ENCODE measurements at regions not wholly inside any gene's neighbourhood (a gene's known extent, or its start where the extent isn't known, plus 50 kb on each side); places are given as distances from the start of the nearest gene placed in this dataset.
A peak's percentile ranks its signal among the peaks of the same experiment; 100 is the strongest.

DNA sequence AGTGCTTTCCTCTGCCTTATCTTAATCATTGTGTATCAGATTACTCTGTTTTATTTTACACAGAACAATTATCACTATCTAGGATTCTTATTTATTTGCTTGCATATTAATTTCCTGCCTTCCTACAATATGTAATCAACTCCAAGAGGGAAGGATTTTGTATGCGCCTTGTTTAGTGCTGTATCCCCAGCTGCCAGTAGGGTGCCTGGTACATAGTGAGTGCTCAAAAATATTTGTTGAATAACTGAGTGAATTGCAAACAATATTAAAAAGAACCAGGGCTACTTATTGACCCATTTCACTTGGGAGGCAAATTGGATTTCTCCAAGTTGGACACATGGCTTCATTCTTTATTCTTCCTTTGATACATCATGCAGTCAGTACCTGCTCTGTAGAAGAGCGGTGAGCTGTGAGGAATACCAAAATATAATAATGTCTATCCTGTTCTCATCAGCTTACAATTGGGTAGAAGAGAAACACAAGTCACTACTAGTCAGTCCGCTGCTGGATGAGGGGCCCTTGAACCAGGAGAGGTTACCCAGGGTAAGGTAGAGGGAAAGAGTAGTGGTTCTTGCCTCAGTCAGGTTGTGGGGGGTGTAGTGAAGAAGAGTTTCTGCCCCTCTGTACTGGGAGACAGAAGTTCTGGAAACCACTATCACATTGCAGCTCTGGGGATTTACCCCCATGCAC is 233.9 kb upstream of the ZBTB20 start:
- H3K27ac ChIP-seq = no peak overlapping the region
- ATAC-seq (ENCODE audit: insufficient number of reproducible peaks, low FRiP score, low read depth) (no peak), DNase-seq (ENCODE audit: low spot score) (no peak)
- peaks cover 7 to 15% of the 10 kb centered on the region in 2 donors for H3K4me1 ChIP-seq (ENCODE audit: control insufficient read depth in 1 of 2, low read depth in 2 of 2)
- H3K36me3 ChIP-seq = no peaks in the 10 kb centered on the region
- no peaks in the 10 kb centered on the region for H3K9me3 ChIP-seq
- TF ChIP-seq, protein P1, sequence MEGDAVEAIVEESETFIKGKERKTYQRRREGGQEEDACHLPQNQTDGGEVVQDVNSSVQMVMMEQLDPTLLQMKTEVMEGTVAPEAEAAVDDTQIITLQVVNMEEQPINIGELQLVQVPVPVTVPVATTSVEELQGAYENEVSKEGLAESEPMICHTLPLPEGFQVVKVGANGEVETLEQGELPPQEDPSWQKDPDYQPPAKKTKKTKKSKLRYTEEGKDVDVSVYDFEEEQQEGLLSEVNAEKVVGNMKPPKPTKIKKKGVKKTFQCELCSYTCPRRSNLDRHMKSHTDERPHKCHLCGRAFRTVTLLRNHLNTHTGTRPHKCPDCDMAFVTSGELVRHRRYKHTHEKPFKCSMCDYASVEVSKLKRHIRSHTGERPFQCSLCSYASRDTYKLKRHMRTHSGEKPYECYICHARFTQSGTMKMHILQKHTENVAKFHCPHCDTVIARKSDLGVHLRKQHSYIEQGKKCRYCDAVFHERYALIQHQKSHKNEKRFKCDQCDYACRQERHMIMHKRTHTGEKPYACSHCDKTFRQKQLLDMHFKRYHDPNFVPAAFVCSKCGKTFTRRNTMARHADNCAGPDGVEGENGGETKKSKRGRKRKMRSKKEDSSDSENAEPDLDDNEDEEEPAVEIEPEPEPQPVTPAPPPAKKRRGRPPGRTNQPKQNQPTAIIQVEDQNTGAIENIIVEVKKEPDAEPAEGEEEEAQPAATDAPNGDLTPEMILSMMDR (IDR thresholded peaks at IDR 0.05) = no peak
- H3K4me3 ChIP-seq = no peak overlapping the region
- no peaks in the 10 kb centered on the region for H3K27me3 ChIP-seq (replicated peaks; ENCODE audit: insufficient read depth)

GRCh38 chr3:115381573-115381912 is 234.5 kb upstream of the ZBTB20 start:
- Histone ChIP-seq H3K36me3 (no peaks in the 10 kb centered on the region), H3K4me3 (no peak overlapping the region), H3K27me3 (replicated peaks; ENCODE audit: insufficient read depth) (no peaks in the 10 kb centered on the region), H3K27ac (peak overlapping the region in 1 of 2 donors; percentile 3), H3K9me3 (no peaks in the 10 kb centered on the region), H3K4me1 (ENCODE audit: control insufficient read depth in 1 of 2, low read depth in 2 of 2) (peaks cover 7 to 15% of the 10 kb centered on the region in 2 donors)
- DNase-seq (ENCODE audit: low spot score) = no peak
- TF ChIP-seq, protein P1 (IDR thresholded peaks at IDR 0.05) = no peak
- ATAC-seq (ENCODE audit: insufficient number of reproducible peaks, low FRiP score, low read depth) = no peak

DNA sequence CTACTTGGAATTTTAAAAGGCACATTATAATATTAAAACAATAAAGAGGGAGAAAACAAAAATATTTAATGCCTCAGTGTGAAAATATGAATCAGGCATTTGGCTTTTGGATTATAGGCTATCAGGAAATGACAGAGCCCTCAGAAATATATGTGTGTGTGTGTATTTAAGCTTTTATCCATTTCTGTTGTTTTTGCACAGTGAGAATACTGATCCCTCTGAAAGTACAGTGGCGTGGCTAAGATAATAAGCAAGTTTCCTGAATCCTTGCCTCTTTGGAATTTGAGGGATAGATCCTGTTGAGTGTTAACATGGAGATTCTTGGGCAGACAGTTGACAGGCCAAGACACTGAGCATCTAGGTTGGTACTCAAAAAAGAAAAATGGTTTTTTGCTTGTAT is 234.8 kb upstream of the ZBTB20 start:
- TF ChIP-seq, protein P1 (IDR thresholded peaks at IDR 0.05) = no peak

DNA sequence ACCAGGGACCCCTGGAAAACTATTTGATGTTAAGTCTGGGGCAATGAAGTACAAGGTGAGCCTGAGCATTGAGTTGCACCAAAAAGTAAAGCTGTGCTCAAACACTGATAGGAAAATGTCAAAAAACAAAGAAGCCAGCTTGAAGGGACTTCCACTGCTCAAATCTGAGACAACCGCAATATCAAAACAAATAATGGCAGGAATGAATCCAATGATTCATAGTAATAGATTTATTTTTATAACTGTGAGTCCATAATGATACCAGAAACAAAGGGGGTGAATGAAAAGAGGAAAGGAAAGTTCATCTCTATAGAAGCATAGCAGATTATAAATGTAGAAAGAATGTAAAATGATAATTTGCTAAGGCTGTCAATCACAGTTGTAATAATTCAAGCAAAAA is 237.3 kb upstream of the ZBTB20 start:
- Histone ChIP-seq H3K4me1 (ENCODE audit: control insufficient read depth in 1 of 2, low read depth in 2 of 2) (peaks cover 9 to 36% of the 10 kb centered on the region in 2 donors), H3K36me3 (no peaks in the 10 kb centered on the region), H3K9me3 (no peaks in the 10 kb centered on the region), H3K27me3 (replicated peaks; ENCODE audit: insufficient read depth) (no peaks in the 10 kb centered on the region), H3K27ac (no peak overlapping the region), H3K4me3 (no peak overlapping the region)
- TF ChIP-seq, protein P1 (IDR thresholded peaks at IDR 0.05) = no peak
- no peak for DNase-seq (ENCODE audit: low spot score)
- no peak for ATAC-seq (ENCODE audit: insufficient number of reproducible peaks, low FRiP score, low read depth)

More for the DNA sequence above, 234.8 kb upstream of the ZBTB20 start:
- no peaks in the 10 kb centered on the region for H3K27me3 ChIP-seq (replicated peaks; ENCODE audit: insufficient read depth)
- no peak overlapping the region for H3K4me3 ChIP-seq
- no peak for ATAC-seq (ENCODE audit: insufficient number of reproducible peaks, low FRiP score, low read depth)
- no peaks in the 10 kb centered on the region for H3K9me3 ChIP-seq
- no peaks in the 10 kb centered on the region for H3K36me3 ChIP-seq
- H3K4me1 ChIP-seq (ENCODE audit: control insufficient read depth in 1 of 2, low read depth in 2 of 2) = peaks cover 7 to 15% of the 10 kb centered on the region in 2 donors
- DNase-seq (ENCODE audit: low spot score) = no peak
- H3K27ac ChIP-seq = peak overlapping the region in 1 of 2 donors; percentile 3

DNA sequence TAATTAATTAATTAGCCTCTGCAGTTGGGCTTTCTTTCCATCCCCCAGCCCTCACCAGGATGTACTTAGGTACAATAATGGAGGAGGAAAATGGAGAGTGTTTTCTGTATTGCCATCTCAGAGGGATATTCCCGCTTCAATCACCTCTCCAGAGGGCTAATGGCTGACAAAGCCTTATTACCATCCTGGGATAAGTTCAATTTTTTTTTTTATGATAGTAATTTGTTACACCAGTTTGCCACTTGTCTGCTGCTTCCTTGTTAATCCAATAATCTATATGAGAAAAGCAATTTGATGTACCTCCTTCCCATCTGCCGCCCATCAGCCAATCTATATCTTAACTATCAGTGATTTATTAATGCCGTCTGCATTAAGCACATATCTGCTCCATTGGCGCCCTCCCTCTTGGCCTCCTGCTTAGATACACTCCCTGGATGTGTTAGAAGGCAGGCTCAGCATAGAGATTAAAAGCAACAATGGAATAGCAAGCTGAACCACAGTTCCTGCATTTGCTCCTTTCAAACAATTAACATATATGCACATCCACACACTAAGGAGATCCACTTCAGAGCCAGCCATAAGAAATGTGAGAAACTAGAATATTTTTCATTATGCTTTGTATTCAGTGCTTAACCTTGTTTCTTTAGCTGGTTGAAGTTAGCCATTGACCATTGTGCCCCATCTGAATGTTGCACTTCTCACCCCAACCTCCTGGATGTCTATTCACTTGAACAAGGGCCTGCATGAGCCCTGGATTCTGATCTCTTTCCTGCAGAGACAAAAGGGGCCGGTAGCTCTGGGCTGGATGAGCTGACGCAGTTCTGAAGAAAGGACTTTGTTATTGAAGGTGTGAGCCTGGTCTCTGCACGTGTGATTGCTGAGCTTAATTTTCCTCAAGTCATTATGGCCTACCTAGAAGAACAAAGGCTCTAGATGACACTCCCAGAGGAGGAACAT is 237.3 kb upstream of the GAP43 start:
- DNase-seq (ENCODE audit: low spot score) (no peak), ATAC-seq (ENCODE audit: insufficient number of reproducible peaks, low FRiP score, low read depth) (no peak)
- Histone ChIP-seq H3K4me3 (no peak overlapping the region), H3K4me1 (ENCODE audit: control insufficient read depth in 1 of 2, low read depth in 2 of 2) (peaks cover 9 to 35% of the 10 kb centered on the region in 2 donors), H3K36me3 (no peaks in the 10 kb centered on the region), H3K27me3 (replicated peaks; ENCODE audit: insufficient read depth) (no peaks in the 10 kb centered on the region), H3K27ac (no peak overlapping the region), H3K9me3 (no peaks in the 10 kb centered on the region)
- TF ChIP-seq, protein P1 (IDR thresholded peaks at IDR 0.05) = no peak

Measured in thoracic aorta (tissue), 2 donors.